BJ (cell line): ENCODE measurements at regions not wholly inside any gene's neighbourhood (a gene's known extent, or its start where the extent isn't known, plus 50 kb on each side); places are given as distances from the start of the nearest gene placed in this dataset.

Experiments
- CTCF ChIA-PET: fragments of 350-600 bp; formaldehyde crosslinking; extraction: SDS; loops from one replicate; lab custom pipeline; 2021; ENCODE audit warnings: antibody characterized with exemption, inconsistent platforms; lab: Yijun Ruan, JAX
- POLR2A ChIA-PET: fragments of 300-600 bp; sonication (Branson Sonifier 250); formaldehyde crosslinking; extraction: SDS; loops from one replicate; lab custom pipeline; 2021; ENCODE audit warnings: antibody characterized with exemption; lab: Charles Lee
- DNase-seq: peaks from one replicate; pipeline ENCODE4 v3.0.0-alpha.2; 2011; ENCODE audit warnings: low read depth
- H3K27me3 ChIP-seq: 2 replicates; pipeline ENCODE4 v1.6.0; 2011; ENCODE audit warnings: low read length; ENCODE audit not compliant: control insufficient read depth, insufficient read depth
- H3K36me3 ChIP-seq: 2 replicates; pipeline ENCODE4 v1.5.1; 2011; ENCODE audit warnings: low read length; ENCODE audit not compliant: control insufficient read depth, insufficient read depth
- H3K4me3 ChIP-seq: 2 replicates; pipeline ENCODE4 v1.5.1; 2011; ENCODE audit warnings: low read depth, mild to moderate bottlenecking, control low read depth, low read length
- CTCF ChIP-seq: IDR thresholded peaks from 2 replicates; pipeline ENCODE4 v1.5.1; 2011; ENCODE audit warnings: low read depth, mild to moderate bottlenecking, control low read depth, inconsistent platforms, low read length, moderate library complexity; ENCODE audit not compliant: insufficient read depth

- ChIA-PET POLR2A (no interaction called here), CTCF (interaction anchor here (1.4 kb wide), 1 partner anchor 164 kb away, joined by 3 read pairs; no protein-coding TSS in a partner anchor)
- no peak for DNase-seq
- H3K4me3 ChIP-seq: no peak overlapping the region
- peaks cover 8% of the 10 kb centered on the region for H3K27me3 ChIP-seq
- no peak for TF ChIP-seq CTCF
- no peaks in the 10 kb centered on the region for H3K36me3 ChIP-seq
Observed at GRCh38 chr10:124159153-124159552, 65.8 kb upstream of the CHST15 start.

GRCh38 chr10:124158592-124158991, 65.2 kb upstream of the CHST15 start:
- Histone ChIP-seq H3K27me3 (peaks cover 8% of the 10 kb centered on the region), H3K36me3 (no peaks in the 10 kb centered on the region), H3K4me3 (no peak overlapping the region)
- no peak for DNase-seq
- CTCF ChIA-PET: interaction anchor here (1.4 to 3.5 kb wide), 2 partner anchors 164 to 231 kb away, joined by 3 to 13 read pairs; no protein-coding TSS in a partner anchor
- TF ChIP-seq CTCF: no peak
- POLR2A ChIA-PET: no interaction called here

- H3K36me3 ChIP-seq: no peaks in the 10 kb centered on the region
- CTCF ChIA-PET: interaction anchor here (0.6 to 3.5 kb wide), 3 partner anchors 19 to 232 kb away, joined by 3 to 13 read pairs (median 3); no protein-coding TSS in a partner anchor
- H3K4me3 ChIP-seq: no peak overlapping the region
- no peak for DNase-seq
- TF ChIP-seq CTCF: no peak
- POLR2A ChIA-PET: no interaction called here
- peaks cover 8% of the 10 kb centered on the region for H3K27me3 ChIP-seq
Observed at GRCh38 chr10:124157271-124157681, 63.9 kb upstream of the CHST15 start.

- POLR2A ChIA-PET: no interaction called here
Observed at GRCh38 chr10:124156524-124157260, 63.3 kb upstream of the CHST15 start.

More at GRCh38 chr10:124156524-124157260, 63.3 kb upstream of the CHST15 start:
- H3K36me3 ChIP-seq: no peaks in the 10 kb centered on the region
- TF ChIP-seq CTCF: no peak
- DNase-seq: no peak
- CTCF ChIA-PET: interaction anchor here (0.6 to 3.5 kb wide), 5 partner anchors 11 to 233 kb away, joined by 3 to 13 read pairs (median 3); no protein-coding TSS in a partner anchor
- no peak overlapping the region for H3K4me3 ChIP-seq
- H3K27me3 ChIP-seq: peaks cover 8% of the 10 kb centered on the region
